ENCODE measurements at regions not wholly inside any gene's neighbourhood (a gene's known extent, or its start where the extent isn't known, plus 50 kb on each side); places are given as distances from the start of the nearest gene placed in this dataset.

DNA sequence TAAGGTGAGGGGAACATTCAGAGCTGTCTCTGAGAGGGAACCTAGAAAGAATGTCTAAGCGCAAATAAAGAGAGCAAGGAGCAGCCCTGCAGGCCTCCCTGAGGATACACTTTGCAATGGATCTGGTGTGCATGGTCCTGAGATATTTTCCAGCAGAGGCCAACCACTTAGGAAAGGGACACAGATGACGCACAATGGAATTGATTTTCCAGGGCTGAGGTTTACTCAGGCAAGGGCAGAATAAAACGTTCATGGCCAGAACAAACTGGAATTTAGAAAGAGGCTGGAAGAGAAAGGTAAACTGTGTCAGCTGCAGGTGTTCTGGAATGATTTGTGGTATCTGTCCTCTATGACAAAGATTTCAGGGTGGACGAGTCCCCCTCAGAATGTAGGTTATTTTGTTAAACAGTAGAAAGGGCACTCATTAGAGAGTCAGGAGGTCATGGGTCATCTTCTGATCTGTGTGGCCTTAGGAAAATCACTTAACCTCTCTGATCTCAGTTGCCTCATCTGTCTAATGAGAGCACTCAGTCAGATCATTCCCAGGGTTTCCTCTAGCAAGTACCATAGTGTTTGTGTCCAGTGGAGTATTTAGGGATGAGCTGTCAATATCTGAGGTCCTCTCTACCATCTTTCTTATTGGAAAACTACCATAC, 61.8 kb upstream of the PGBD5 start:
- TF ChIP-seq, protein P1, sequence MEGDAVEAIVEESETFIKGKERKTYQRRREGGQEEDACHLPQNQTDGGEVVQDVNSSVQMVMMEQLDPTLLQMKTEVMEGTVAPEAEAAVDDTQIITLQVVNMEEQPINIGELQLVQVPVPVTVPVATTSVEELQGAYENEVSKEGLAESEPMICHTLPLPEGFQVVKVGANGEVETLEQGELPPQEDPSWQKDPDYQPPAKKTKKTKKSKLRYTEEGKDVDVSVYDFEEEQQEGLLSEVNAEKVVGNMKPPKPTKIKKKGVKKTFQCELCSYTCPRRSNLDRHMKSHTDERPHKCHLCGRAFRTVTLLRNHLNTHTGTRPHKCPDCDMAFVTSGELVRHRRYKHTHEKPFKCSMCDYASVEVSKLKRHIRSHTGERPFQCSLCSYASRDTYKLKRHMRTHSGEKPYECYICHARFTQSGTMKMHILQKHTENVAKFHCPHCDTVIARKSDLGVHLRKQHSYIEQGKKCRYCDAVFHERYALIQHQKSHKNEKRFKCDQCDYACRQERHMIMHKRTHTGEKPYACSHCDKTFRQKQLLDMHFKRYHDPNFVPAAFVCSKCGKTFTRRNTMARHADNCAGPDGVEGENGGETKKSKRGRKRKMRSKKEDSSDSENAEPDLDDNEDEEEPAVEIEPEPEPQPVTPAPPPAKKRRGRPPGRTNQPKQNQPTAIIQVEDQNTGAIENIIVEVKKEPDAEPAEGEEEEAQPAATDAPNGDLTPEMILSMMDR (IDR thresholded peaks at IDR 0.05; ENCODE audit: low read depth, low read length): no peak
- TF ChIP-seq EZH2phosphoT487 (IDR thresholded peaks at IDR 0.05; ENCODE audit: low read depth): no peak

Measured in OCI-LY3 (cell line).